Chondrocyte (in vitro differentiated cells): ENCODE measurements at regions not wholly inside any gene's neighbourhood (a gene's known extent, or its start where the extent isn't known, plus 50 kb on each side); places are given as distances from the start of the nearest gene placed in this dataset.

Experiments used
- DNase-seq: peaks from one replicate; pipeline ENCODE4 v3.0.0; 2021; ENCODE audit warnings: mixed read lengths, low spot score
- H3K27ac Mint-ChIP-seq: one replicate; pipeline ENCODE4 v1.8.0; 2021; ENCODE audit warnings: mild to moderate bottlenecking, moderate library complexity, mixed read lengths; ENCODE audit not compliant: unreplicated experiment
- H3K27me3 Mint-ChIP-seq: 2 replicates; pipeline ENCODE4 v1.8.0; 2021; ENCODE audit warnings: low read depth, mixed read lengths
- H3K36me3 Mint-ChIP-seq: 2 replicates; pipeline ENCODE4 v1.8.0; 2021; ENCODE audit warnings: low read depth, mixed read lengths
- H3K4me1 Mint-ChIP-seq: 2 replicates; pipeline ENCODE4 v1.8.0; 2021; ENCODE audit warnings: low read depth, mild to moderate bottlenecking, mixed read lengths
- H3K4me3 Mint-ChIP-seq: one replicate; pipeline ENCODE4 v1.8.0; 2021; ENCODE audit warnings: mild to moderate bottlenecking, moderate library complexity, mixed read lengths; ENCODE audit not compliant: unreplicated experiment
- H3K9me3 Mint-ChIP-seq: 2 replicates; pipeline ENCODE4 v1.8.0; 2021; ENCODE audit warnings: low read depth, mixed read lengths
- TF ChIP-seq, protein P1 (sequence below): fragments of 200-600 bp; sonication (generic); IDR thresholded peaks from 2 replicates; pipeline ENCODE4 v1.5.0; 2021; ENCODE audit warnings: antibody characterized with exemption, mild to moderate bottlenecking, moderate library complexity

DNA sequence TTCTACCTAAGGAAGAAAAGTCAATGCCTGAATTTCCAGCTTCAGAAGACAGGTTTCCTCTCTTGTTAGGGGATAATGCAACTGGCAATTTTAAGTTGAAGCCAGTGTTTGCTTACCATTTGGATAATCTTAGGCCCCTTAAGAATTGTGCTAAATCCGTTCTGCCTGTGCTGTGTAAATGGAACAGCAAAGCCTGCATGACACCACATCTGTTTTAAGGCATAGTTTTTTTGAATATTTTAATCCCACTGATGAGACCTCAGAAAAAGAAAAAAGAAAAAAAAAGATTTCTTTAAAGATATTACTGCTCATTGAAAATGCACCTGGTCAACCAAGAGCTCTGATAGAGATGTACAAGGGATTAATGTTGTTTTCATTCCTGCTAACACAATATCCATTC lies 419.2 kb downstream of the SLITRK6 start:
- no peaks in the 10 kb centered on the region for H3K36me3 Mint-ChIP-seq
- no peaks in the 10 kb centered on the region for H3K4me1 Mint-ChIP-seq
- no peaks in the 10 kb centered on the region for H3K27me3 Mint-ChIP-seq
- TF ChIP-seq, protein P1, sequence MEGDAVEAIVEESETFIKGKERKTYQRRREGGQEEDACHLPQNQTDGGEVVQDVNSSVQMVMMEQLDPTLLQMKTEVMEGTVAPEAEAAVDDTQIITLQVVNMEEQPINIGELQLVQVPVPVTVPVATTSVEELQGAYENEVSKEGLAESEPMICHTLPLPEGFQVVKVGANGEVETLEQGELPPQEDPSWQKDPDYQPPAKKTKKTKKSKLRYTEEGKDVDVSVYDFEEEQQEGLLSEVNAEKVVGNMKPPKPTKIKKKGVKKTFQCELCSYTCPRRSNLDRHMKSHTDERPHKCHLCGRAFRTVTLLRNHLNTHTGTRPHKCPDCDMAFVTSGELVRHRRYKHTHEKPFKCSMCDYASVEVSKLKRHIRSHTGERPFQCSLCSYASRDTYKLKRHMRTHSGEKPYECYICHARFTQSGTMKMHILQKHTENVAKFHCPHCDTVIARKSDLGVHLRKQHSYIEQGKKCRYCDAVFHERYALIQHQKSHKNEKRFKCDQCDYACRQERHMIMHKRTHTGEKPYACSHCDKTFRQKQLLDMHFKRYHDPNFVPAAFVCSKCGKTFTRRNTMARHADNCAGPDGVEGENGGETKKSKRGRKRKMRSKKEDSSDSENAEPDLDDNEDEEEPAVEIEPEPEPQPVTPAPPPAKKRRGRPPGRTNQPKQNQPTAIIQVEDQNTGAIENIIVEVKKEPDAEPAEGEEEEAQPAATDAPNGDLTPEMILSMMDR = no peak
- no peak overlapping the region for H3K4me3 Mint-ChIP-seq
- DNase-seq = no peak
- no peaks in the 10 kb centered on the region for H3K9me3 Mint-ChIP-seq
- no peak overlapping the region for H3K27ac Mint-ChIP-seq

DNA sequence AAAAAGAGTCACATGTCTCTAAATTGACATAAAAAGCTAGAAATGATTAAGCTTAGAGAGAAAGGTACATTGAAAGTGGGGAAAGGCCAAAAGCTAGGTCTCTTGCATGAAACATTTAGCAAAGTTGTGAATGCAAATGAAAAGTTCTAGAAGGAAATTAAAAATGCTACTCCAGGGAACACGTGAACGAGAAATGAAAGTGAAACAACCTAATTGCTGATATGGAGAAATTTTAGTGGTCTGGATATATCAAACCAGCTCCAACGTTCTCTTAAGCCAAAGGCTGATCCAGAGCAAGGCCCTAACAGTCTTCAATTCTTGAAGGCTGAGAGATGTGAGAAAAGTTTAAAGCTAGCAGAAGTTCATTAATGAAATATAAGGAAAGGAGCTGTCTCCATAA lies 419.8 kb downstream of the SLITRK6 start:
- H3K27ac Mint-ChIP-seq = no peak overlapping the region
- H3K4me1 Mint-ChIP-seq = no peaks in the 10 kb centered on the region
- TF ChIP-seq, protein P1 = no peak
- H3K27me3 Mint-ChIP-seq = no peaks in the 10 kb centered on the region
- no peaks in the 10 kb centered on the region for H3K9me3 Mint-ChIP-seq
- no peaks in the 10 kb centered on the region for H3K36me3 Mint-ChIP-seq
- no peak overlapping the region for H3K4me3 Mint-ChIP-seq
- no peak for DNase-seq

- DNase-seq = no peak
- no peaks in the 10 kb centered on the region for H3K9me3 Mint-ChIP-seq
Measured at GRCh38 chr13:85377783-85378182, 421.4 kb downstream of the SLITRK6 start.

DNA sequence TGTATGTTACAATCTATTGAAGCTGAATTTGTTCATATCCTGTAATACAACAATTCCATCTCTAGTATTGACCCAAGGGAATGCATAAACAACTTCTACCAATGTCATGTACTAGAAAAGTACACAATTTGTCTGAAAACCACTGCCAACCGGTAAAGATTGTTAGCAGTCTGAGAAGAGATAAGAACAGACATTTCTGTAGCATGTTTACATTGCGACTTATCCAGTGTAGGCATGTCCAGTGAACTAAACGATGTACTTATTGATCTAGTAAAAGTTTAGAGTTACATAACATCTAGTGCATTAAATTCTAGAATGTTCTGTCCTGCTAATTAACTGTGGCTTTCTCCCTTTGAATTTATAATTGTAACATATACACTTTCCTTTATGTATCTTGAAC lies 425.9 kb downstream of the SLITRK6 start:
- no peaks in the 10 kb centered on the region for H3K36me3 Mint-ChIP-seq
- no peak overlapping the region for H3K27ac Mint-ChIP-seq
- H3K27me3 Mint-ChIP-seq = no peaks in the 10 kb centered on the region
- H3K4me3 Mint-ChIP-seq = no peak overlapping the region
- H3K9me3 Mint-ChIP-seq = no peaks in the 10 kb centered on the region
- DNase-seq = no peak
- TF ChIP-seq, protein P1 = no peak
- no peaks in the 10 kb centered on the region for H3K4me1 Mint-ChIP-seq

More at GRCh38 chr13:85377783-85378182, 421.4 kb downstream of the SLITRK6 start:
- H3K27me3 Mint-ChIP-seq = no peaks in the 10 kb centered on the region
- H3K36me3 Mint-ChIP-seq = no peaks in the 10 kb centered on the region
- no peak overlapping the region for H3K27ac Mint-ChIP-seq
- no peak overlapping the region for H3K4me3 Mint-ChIP-seq
- H3K4me1 Mint-ChIP-seq = no peaks in the 10 kb centered on the region
- TF ChIP-seq, protein P1 = no peak

GRCh38 chr13:85371254-85371653 lies 428.0 kb downstream of the SLITRK6 start:
- Mint-ChIP-seq H3K9me3 (no peaks in the 10 kb centered on the region), H3K27ac (no peak overlapping the region), H3K4me1 (peaks cover 21% of the 10 kb centered on the region), H3K27me3 (no peaks in the 10 kb centered on the region), H3K36me3 (no peaks in the 10 kb centered on the region), H3K4me3 (no peak overlapping the region)
- TF ChIP-seq, protein P1 = no peak
- no peak for DNase-seq
